BE2C (cell line): ENCODE measurements at regions not wholly inside any gene's neighbourhood (a gene's known extent, or its start where the extent isn't known, plus 50 kb on each side); places are given as distances from the start of the nearest gene placed in this dataset.

Experiments
- DNase-seq: peaks from one replicate; pipeline ENCODE4 v3.0.0-alpha.2; 2020
- H3K27me3 ChIP-seq: fragments of 250-450 bp; sonication (Bioruptor Pico); 2 replicates; pipeline ENCODE4 v1.5.1; 2020; ENCODE audit warnings: mild to moderate bottlenecking
- H3K36me3 ChIP-seq: fragments of 250-450 bp; sonication (Bioruptor Pico); 2 replicates; pipeline ENCODE4 v1.5.1; 2020; ENCODE audit warnings: mild to moderate bottlenecking
- H3K4me1 ChIP-seq: fragments of 250-450 bp; sonication (Bioruptor Pico); 2 replicates; pipeline ENCODE4 v1.5.1; 2020
- H3K4me3 ChIP-seq: 2 replicates; pipeline ENCODE4 v1.5.1; 2011; ENCODE audit warnings: low read depth, low read length
- H3K9me3 ChIP-seq: fragments of 250-450 bp; sonication (Bioruptor Pico); 2 replicates; pipeline ENCODE4 v1.5.1; 2020
- CTCF ChIP-seq: IDR thresholded peaks from 2 replicates; pipeline ENCODE4 v1.5.1; 2012; ENCODE audit warnings: mild to moderate bottlenecking, low read depth, low read length

- Histone ChIP-seq H3K36me3 (no peaks in the 10 kb centered on the region), H3K4me3 (no peak overlapping the region), H3K9me3 (no peaks in the 10 kb centered on the region), H3K27me3 (no peaks in the 10 kb centered on the region), H3K4me1 (no peaks in the 10 kb centered on the region)
- no peak for TF ChIP-seq CTCF
- DNase-seq = no peak
Observed at GRCh38 chr5:7000310-7000709, 287.1 kb downstream of the TENT4A start.

- H3K27me3 ChIP-seq = no peaks in the 10 kb centered on the region
- H3K4me1 ChIP-seq = no peaks in the 10 kb centered on the region
- H3K9me3 ChIP-seq = no peaks in the 10 kb centered on the region
- no peaks in the 10 kb centered on the region for H3K36me3 ChIP-seq
- H3K4me3 ChIP-seq = no peak overlapping the region
- no peak for DNase-seq
- TF ChIP-seq CTCF = no peak
Observed at GRCh38 chr5:7010591-7010990, 297.4 kb downstream of the TENT4A start.

- no peaks in the 10 kb centered on the region for H3K4me1 ChIP-seq
- no peak for DNase-seq
- H3K27me3 ChIP-seq = no peaks in the 10 kb centered on the region
- no peak for TF ChIP-seq CTCF
- no peak overlapping the region for H3K4me3 ChIP-seq
- no peaks in the 10 kb centered on the region for H3K9me3 ChIP-seq
- H3K36me3 ChIP-seq = no peaks in the 10 kb centered on the region
Observed at GRCh38 chr5:7012057-7012456, 298.8 kb downstream of the TENT4A start.

- no peak for TF ChIP-seq CTCF
- no peak overlapping the region for H3K4me3 ChIP-seq
- no peaks in the 10 kb centered on the region for H3K9me3 ChIP-seq
- no peaks in the 10 kb centered on the region for H3K4me1 ChIP-seq
- H3K27me3 ChIP-seq = no peaks in the 10 kb centered on the region
- no peak for DNase-seq
- H3K36me3 ChIP-seq = no peaks in the 10 kb centered on the region
Observed at GRCh38 chr5:7014611-7015010, 301.4 kb downstream of the TENT4A start.

GRCh38 chr5:7015586-7016256 is 302.5 kb downstream of the TENT4A start:
- H3K9me3 ChIP-seq = no peaks in the 10 kb centered on the region
- DNase-seq = no peak

More at GRCh38 chr5:7015586-7016256, 302.5 kb downstream of the TENT4A start:
- Histone ChIP-seq H3K36me3 (no peaks in the 10 kb centered on the region), H3K4me1 (no peaks in the 10 kb centered on the region), H3K4me3 (no peak overlapping the region), H3K27me3 (no peaks in the 10 kb centered on the region)
- TF ChIP-seq CTCF = no peak; the same call in 1 of the 2 replicates
